ENCODE measurements at regions not wholly inside any gene's neighbourhood (a gene's known extent, or its start where the extent isn't known, plus 50 kb on each side); places are given as distances from the start of the nearest gene placed in this dataset.

GRCh38 chr15:92819278-92820235 lies 80.6 kb upstream of the CHD2 start:
- no peaks in the 10 kb centered on the region for H3K27me3 Mint-ChIP-seq (ENCODE audit: low read depth)
- peak overlapping the region; percentile 75 for H3K4me3 Mint-ChIP-seq
- H3K36me3 Mint-ChIP-seq, result no peaks in the 10 kb centered on the region
- H3K4me1 Mint-ChIP-seq, result peaks cover 56% of the 10 kb centered on the region
- no peak for DNase-seq (ENCODE audit: low spot score in 2 of 2, unreplicated experiment in 2 of 2)
- TF ChIP-seq CTCF (IDR thresholded peaks at IDR 0.05; ENCODE audit: unreplicated experiment), result no peak
- H3K9me3 Mint-ChIP-seq, result no peaks in the 10 kb centered on the region
- peak overlapping the region; percentile 100 for H3K27ac Mint-ChIP-seq

- peak; percentile 86 to 93 for DNase-seq (ENCODE audit: low spot score in 2 of 2, unreplicated experiment in 2 of 2)
- Mint-ChIP-seq H3K9me3 (no peaks in the 10 kb centered on the region), H3K4me3 (peak overlapping the region; percentile 75), H3K36me3 (no peaks in the 10 kb centered on the region), H3K27ac (peak overlapping the region; percentile 100), H3K4me1 (peaks cover 61% of the 10 kb centered on the region), H3K27me3 (ENCODE audit: low read depth) (no peaks in the 10 kb centered on the region)
- TF ChIP-seq CTCF (IDR thresholded peaks at IDR 0.05; ENCODE audit: unreplicated experiment), result no peak
Observed at GRCh38 chr15:92820236-92821021, 79.7 kb upstream of the CHD2 start.

GRCh38 chr15:92821491-92822116 lies 78.5 kb upstream of the CHD2 start:
- DNase-seq (ENCODE audit: low spot score in 2 of 2, unreplicated experiment in 2 of 2), result no peak
- H3K36me3 Mint-ChIP-seq, result no peaks in the 10 kb centered on the region
- TF ChIP-seq CTCF (IDR thresholded peaks at IDR 0.05; ENCODE audit: unreplicated experiment), result no peak
- no peaks in the 10 kb centered on the region for H3K9me3 Mint-ChIP-seq
- H3K4me3 Mint-ChIP-seq, result peak overlapping the region; percentile 11
- peak overlapping the region; percentile 94 for H3K27ac Mint-ChIP-seq
- H3K4me1 Mint-ChIP-seq, result peaks cover 67% of the 10 kb centered on the region
- H3K27me3 Mint-ChIP-seq (ENCODE audit: low read depth), result no peaks in the 10 kb centered on the region

GRCh38 chr15:92822216-92823144 lies 77.6 kb upstream of the CHD2 start:
- H3K36me3 Mint-ChIP-seq, result no peaks in the 10 kb centered on the region
- H3K4me3 Mint-ChIP-seq, result peak overlapping the region; percentile 11

More at GRCh38 chr15:92822216-92823144, 77.6 kb upstream of the CHD2 start:
- H3K9me3 Mint-ChIP-seq, result no peaks in the 10 kb centered on the region
- no peak for TF ChIP-seq CTCF (IDR thresholded peaks at IDR 0.05; ENCODE audit: unreplicated experiment)
- DNase-seq (ENCODE audit: low spot score in 2 of 2, unreplicated experiment in 2 of 2), result no peak
- peak overlapping the region; percentile 94 for H3K27ac Mint-ChIP-seq
- peaks cover 64% of the 10 kb centered on the region for H3K4me1 Mint-ChIP-seq
- H3K27me3 Mint-ChIP-seq (ENCODE audit: low read depth), result no peaks in the 10 kb centered on the region

Measured in mesothelial cell of epicardium (in vitro differentiated cells).